NB4 (cell line): ENCODE measurements at regions not wholly inside any gene's neighbourhood (a gene's known extent, or its start where the extent isn't known, plus 50 kb on each side); places are given as distances from the start of the nearest gene placed in this dataset.

ENCODE experiments used
- DNase-seq: peaks from one replicate; pipeline ENCODE4 v3.0.0; 2010; ENCODE audit warnings: low read depth
- H3K4me3 ChIP-seq: one replicate; pipeline ENCODE4 v1.5.1; 2011; ENCODE audit warnings: mild to moderate bottlenecking, low read depth, low read length, moderate library complexity
- CTCF ChIP-seq: IDR thresholded peaks from one replicate; pipeline ENCODE4 v1.5.1; 2012; ENCODE audit warnings: low read depth, low read length
- MAX ChIP-seq: IDR thresholded peaks from 2 replicates; pipeline ENCODE4 v1.6.1; 2011; ENCODE audit warnings: low read depth, low read length
- MYC ChIP-seq: IDR thresholded peaks from 2 replicates; pipeline ENCODE4 v1.6.1; 2011; ENCODE audit warnings: low read depth, low read length
- POLR2A ChIP-seq: IDR thresholded peaks from 2 replicates; pipeline ENCODE4 v1.6.1; 2011; ENCODE audit warnings: mild to moderate bottlenecking; ENCODE audit not compliant: insufficient read length; ENCODE audit errors: extremely low read depth

- no peak for DNase-seq
- no peak overlapping the region for H3K4me3 ChIP-seq
- no peak for TF ChIP-seq MYC
- TF ChIP-seq CTCF, result no peak
- TF ChIP-seq POLR2A, result no peak
- TF ChIP-seq MAX, result no peak
Measured at GRCh38 chr10:8288600-8288999, 234.1 kb downstream of the GATA3 start.

- no peak for DNase-seq
- H3K4me3 ChIP-seq, result no peak overlapping the region
- no peak for TF ChIP-seq CTCF
- no peak for TF ChIP-seq MAX
- no peak for TF ChIP-seq MYC
- TF ChIP-seq POLR2A, result no peak
Measured at GRCh38 chr10:8289186-8289924, 234.9 kb downstream of the GATA3 start.

GRCh38 chr10:8294779-8295178 is 240.3 kb downstream of the GATA3 start:
- TF ChIP-seq MYC (no peak), CTCF (no peak), MAX (no peak), POLR2A (no peak)
- DNase-seq, result no peak
- no peak overlapping the region for H3K4me3 ChIP-seq

- H3K4me3 ChIP-seq, result no peak overlapping the region
- no peak for DNase-seq
- TF ChIP-seq MAX (no peak), MYC (no peak), CTCF (no peak), POLR2A (no peak)
Measured at GRCh38 chr10:8295311-8295710, 240.8 kb downstream of the GATA3 start.

- no peak for TF ChIP-seq CTCF
- no peak for TF ChIP-seq MAX
- no peak for TF ChIP-seq MYC
- no peak for TF ChIP-seq POLR2A
- DNase-seq, result no peak
- no peak overlapping the region for H3K4me3 ChIP-seq
Measured at GRCh38 chr10:8296090-8296733, 241.7 kb downstream of the GATA3 start.
